H1 (cell line): ENCODE measurements at regions not wholly inside any gene's neighbourhood (a gene's known extent, or its start where the extent isn't known, plus 50 kb on each side); places are given as distances from the start of the nearest gene placed in this dataset.
"Not testable (repeated sequence)": the region's sequence is repeated elsewhere in the genome, so short reads cannot be mapped to it uniquely, and the experiment has no call there.

ENCODE experiments used
- CTCF ChIA-PET: fragments of 300-600 bp; sonication (Branson Sonifier 250); formaldehyde crosslinking; loops from one replicate; lab custom pipeline; 2021; ENCODE audit not compliant: partially characterized antibody; lab: Charles Lee
- POLR2A ChIA-PET: fragments of 300-600 bp; sonication (Branson Sonifier 250); formaldehyde crosslinking; loops from one replicate; lab custom pipeline; 2021; ENCODE audit warnings: inconsistent platforms; ENCODE audit not compliant: partially characterized antibody; lab: Charles Lee
- DNase-seq, 2 experiments: peaks; one replicate each; pipeline versions ENCODE4 v3.0.0 to v3.0.0-alpha.2; 2010 to 2022; ENCODE audit warnings: low spot score in 2 of 2, low read depth in 1 of 2, mixed read lengths in 1 of 2
- FAIRE-seq: peaks from 2 replicates; lab custom pipeline; 2011; peaks lifted over from hg19 to GRCh38; lab: Jason Lieb, UNC
- H2AFZ ChIP-seq: 2 replicates; pipeline ENCODE4 v1.8.1; 2012; ENCODE audit warnings: low read length, inconsistent platforms
- H2AK5ac ChIP-seq: 2 replicates; pipeline ENCODE4 v1.6.1; 2013; ENCODE audit warnings: low read depth, low read length
- H2BK120ac ChIP-seq: replicated peaks from 2 replicates; pipeline ENCODE3; 2013; ENCODE audit warnings: low read depth, low read length, inconsistent platforms
- H2BK12ac ChIP-seq: 2 replicates; pipeline ENCODE4 v1.6.1; 2013; ENCODE audit warnings: low read depth, low read length
- H2BK15ac ChIP-seq: 2 replicates; pipeline ENCODE4 v1.6.1; 2013; ENCODE audit warnings: low read length
- H2BK20ac ChIP-seq: 2 replicates; pipeline ENCODE4 v1.6.1; 2013; ENCODE audit warnings: low read length
- H2BK5ac ChIP-seq: 2 replicates; pipeline ENCODE4 v1.6.1; 2013; ENCODE audit warnings: low read depth, low read length
- H3K14ac ChIP-seq: 2 replicates; pipeline ENCODE4 v1.6.1; 2013; ENCODE audit warnings: inconsistent platforms; ENCODE audit not compliant: insufficient read length
- H3K18ac ChIP-seq: 2 replicates; pipeline ENCODE4 v1.6.1; 2013; ENCODE audit warnings: low read length; ENCODE audit errors: extremely low read depth
- H3K23ac ChIP-seq: 2 replicates; pipeline ENCODE4 v1.6.1; 2013; ENCODE audit warnings: inconsistent platforms; ENCODE audit not compliant: insufficient read length
- H3K23me2 ChIP-seq: 2 replicates; pipeline ENCODE4 v1.6.1; 2013; ENCODE audit warnings: low read depth, low read length
- H3K27ac ChIP-seq: 2 replicates; pipeline ENCODE4 v1.6.1; 2011; ENCODE audit warnings: low read depth, low read length, inconsistent platforms
- H3K27me3 ChIP-seq, 4 experiments: replicated peaks in 1 of 4; 1 replicate in 1 of 4; 2 replicates in 3 of 4; pipeline versions ENCODE4 v1.6.1 to v1.8.1; 2011 to 2013; ENCODE audit warnings: low read length in 3 of 4, mild to moderate bottlenecking in 3 of 4, inconsistent platforms in 2 of 4, mixed read lengths in 2 of 4, moderate library complexity in 1 of 4; ENCODE audit not compliant: control insufficient read depth in 3 of 4, insufficient read depth in 3 of 4; ENCODE audit errors: extremely low read depth in 1 of 4
- H3K36me3 ChIP-seq, 4 experiments: 2 replicates each; pipeline versions ENCODE4 v1.6.1 to v1.8.1; 2011 to 2013; ENCODE audit warnings: mild to moderate bottlenecking in 4 of 4, low read length in 3 of 4, moderate library complexity in 2 of 4, control low read depth in 1 of 4, inconsistent platforms in 1 of 4; ENCODE audit not compliant: insufficient read depth in 4 of 4, control insufficient read depth in 2 of 4
- H3K4ac ChIP-seq: replicated peaks from 2 replicates; pipeline ENCODE3; 2013; ENCODE audit warnings: low read length, low read depth, mixed read lengths, inconsistent platforms; ENCODE audit not compliant: insufficient read length
- H3K4me1 ChIP-seq, 4 experiments: replicated peaks in 1 of 4; 1 replicate in 1 of 4; 2 replicates in 3 of 4; pipeline versions ENCODE4 v1.6.1 to v1.8.1; 2011 to 2013; ENCODE audit warnings: low read length in 3 of 4, inconsistent platforms in 2 of 4, mixed read lengths in 1 of 4; ENCODE audit not compliant: insufficient read depth in 4 of 4, control insufficient read depth in 3 of 4
- H3K4me2 ChIP-seq, 2 experiments: 2 replicates each; pipeline versions ENCODE4 v1.6.1 to v1.8.1; 2011 to 2013; ENCODE audit warnings: low read depth in 2 of 2, low read length in 2 of 2, control low read depth in 1 of 2, inconsistent platforms in 1 of 2, mild to moderate bottlenecking in 1 of 2; ENCODE audit not compliant: insufficient read depth in 1 of 2
- H3K4me3 ChIP-seq, 4 experiments: fragments of 200-600, 300-600 bp in 1 of 4; sonication (generic), shearing (Covaris generic), sonication (Bioruptor Twin) in 1 of 4; 2 replicates each; pipeline versions ENCODE4 v1.5.1 to v1.8.1; 2011 to 2016; ENCODE audit warnings: low read length in 4 of 4, low read depth in 3 of 4, control low read depth in 2 of 4, inconsistent platforms in 2 of 4, mild to moderate bottlenecking in 2 of 4, mixed read lengths in 1 of 4, moderate library complexity in 1 of 4; ENCODE audit not compliant: insufficient read depth in 2 of 4; ENCODE audit errors: extremely low read depth in 1 of 4
- H3K56ac ChIP-seq: replicated peaks from 2 replicates; pipeline ENCODE3; 2013; ENCODE audit warnings: low read depth, mild to moderate bottlenecking, mixed read lengths, low read length, inconsistent platforms; ENCODE audit not compliant: insufficient read length
- H3K79me1 ChIP-seq: 2 replicates; pipeline ENCODE4 v1.6.1; 2013; ENCODE audit warnings: low read depth, low read length, control low read depth
- H3K79me2 ChIP-seq, 2 experiments: 2 replicates each; pipeline versions ENCODE4 v1.6.1 to v1.8.1; 2012 to 2013; ENCODE audit warnings: low read length in 2 of 2, mild to moderate bottlenecking in 2 of 2, inconsistent platforms in 1 of 2; ENCODE audit not compliant: insufficient read depth in 2 of 2, control insufficient read depth in 1 of 2
- H3K9ac ChIP-seq, 4 experiments: replicated peaks in 1 of 4; 1 replicate in 1 of 4; 2 replicates in 3 of 4; pipeline versions ENCODE4 v1.6.1 to v1.8.1; 2011 to 2013; ENCODE audit warnings: low read depth in 3 of 4, low read length in 3 of 4, control low read depth in 2 of 4, mild to moderate bottlenecking in 2 of 4, moderate library complexity in 2 of 4, inconsistent platforms in 1 of 4; ENCODE audit errors: extremely low read depth in 1 of 4
- H3K9me3 ChIP-seq, 2 experiments: 2 replicates each; pipeline versions ENCODE4 v1.6.1 to v1.8.1; 2012 to 2013; ENCODE audit warnings: mild to moderate bottlenecking in 2 of 2, moderate library complexity in 2 of 2, control low read depth in 1 of 2, inconsistent platforms in 1 of 2, low read depth in 1 of 2, low read length in 1 of 2, mixed read lengths in 1 of 2; ENCODE audit not compliant: insufficient read depth in 2 of 2
- H4K20me1 ChIP-seq, 2 experiments: replicated peaks in 1 of 2; 2 replicates each; pipeline versions ENCODE3 to v1.8.1; 2011 to 2013; ENCODE audit warnings: inconsistent platforms in 2 of 2, low read length in 2 of 2, mild to moderate bottlenecking in 1 of 2; ENCODE audit not compliant: insufficient read depth in 2 of 2, control insufficient read depth in 1 of 2
- H4K5ac ChIP-seq: 2 replicates; pipeline ENCODE4 v1.6.1; 2013; ENCODE audit warnings: low read length, low read depth, mixed read lengths, inconsistent platforms; ENCODE audit not compliant: insufficient read length
- H4K8ac ChIP-seq: 2 replicates; pipeline ENCODE4 v1.8.0; 2013; ENCODE audit warnings: mild to moderate bottlenecking, moderate library complexity, low read length, inconsistent platforms; ENCODE audit not compliant: insufficient read depth; ENCODE audit errors: extremely low read depth
- H4K91ac ChIP-seq: replicated peaks from 2 replicates; pipeline ENCODE3; 2013; ENCODE audit warnings: low read length, mixed read lengths, inconsistent platforms; ENCODE audit not compliant: insufficient read length
- WGBS, 2 experiments: shearing (Covaris generic) in 1 of 2; methylation state at CpG; one replicate each; pipeline versions ENCODE4 v1.1.6 to v1.1.7; 2013 to 2015; ENCODE audit warnings: low lambda C conversion rate in 2 of 2, mixed read lengths in 2 of 2, inconsistent platforms in 1 of 2, low coverage in 1 of 2, missing lambda C conversion rate in 1 of 2; ENCODE audit not compliant: insufficient replicate concordance in 2 of 2, insufficient coverage in 1 of 2, insufficient read length in 1 of 2; ENCODE audit errors: extremely low coverage in 1 of 2, missing lambda C conversion rate in 1 of 2; 5-methylcytosine and 5-hydroxymethylcytosine counted together

DNA sequence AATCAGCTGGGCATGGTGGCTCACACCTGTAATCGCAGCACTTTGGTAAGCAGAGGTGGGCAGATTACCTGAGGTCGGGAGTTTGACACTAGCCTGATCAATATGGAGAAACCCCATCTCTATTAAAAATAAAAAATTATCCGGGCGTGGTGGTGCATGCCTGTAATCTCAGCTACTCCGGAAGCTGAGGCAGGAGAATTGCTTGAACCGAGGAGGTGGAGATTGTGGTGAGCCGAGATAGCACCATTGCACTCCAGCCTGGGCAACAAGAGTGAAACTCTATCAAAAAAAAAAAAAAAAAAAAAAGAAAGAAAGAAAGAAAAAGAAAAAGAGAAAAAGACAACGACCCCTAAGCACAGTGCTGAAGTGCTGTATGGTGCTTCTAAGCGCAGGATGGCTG, 280.6 kb upstream of the MAF start:
- not testable (repeated sequence) for FAIRE-seq

More for the DNA sequence above, 280.6 kb upstream of the MAF start:
- H3K79me1 ChIP-seq, H4K91ac ChIP-seq, H3K18ac ChIP-seq, H2BK15ac ChIP-seq, H3K79me2 ChIP-seq, H4K20me1 ChIP-seq, H3K23ac ChIP-seq, H3K4me2 ChIP-seq, H2BK20ac ChIP-seq, H2AK5ac ChIP-seq, H4K8ac ChIP-seq, H2BK120ac ChIP-seq, H2BK5ac ChIP-seq, H3K36me3 ChIP-seq, H4K5ac ChIP-seq, H3K4me3 ChIP-seq, H3K27me3 ChIP-seq, DNase-seq, H3K9ac ChIP-seq, H2BK12ac ChIP-seq, H3K4me1 ChIP-seq, H2AFZ ChIP-seq, H3K27ac ChIP-seq, H3K9me3 ChIP-seq, POLR2A ChIA-PET, H3K56ac ChIP-seq, H3K23me2 ChIP-seq, H3K4ac ChIP-seq, H3K14ac ChIP-seq: not testable (repeated sequence)
- CTCF ChIA-PET: interaction anchor here (0.7 to 1.7 kb wide), 3 partner anchors 13 to 646 kb away, joined by 3 to 4 read pairs (median 3); no protein-coding TSS in a partner anchor
- 97% methylated on average over 7 of the region's 9 CpGs; no CpG with 5 or more reads in 1 of the 2 experiments for WGBS, 2 experiments
